Left lung (tissue), 4 donors: ENCODE measurements at regions not wholly inside any gene's neighbourhood (a gene's known extent, or its start where the extent isn't known, plus 50 kb on each side); places are given as distances from the start of the nearest gene placed in this dataset.

ENCODE experiments used
- ATAC-seq: fragments of 200-7000 bp; cut with Tn5 transposase; one replicate; pipeline ENCODE4 v1.9.1; 2020; ENCODE audit warnings: moderate library complexity
- DNase-seq, 4 donors: peaks; one replicate each; pipeline ENCODE4 v3.0.0-alpha.2; 2013 to 2020
- H3K27ac ChIP-seq, 2 donors: fragments of 200-600 bp; sonication (generic) in 1 of 2; one replicate each; pipeline versions ENCODE4 v1.5.0 to v1.8.0; 2020 to 2021
- H3K27me3 ChIP-seq, 2 donors: fragments of 200-600 bp; sonication (generic) in 1 of 2; one replicate each; pipeline versions ENCODE4 v1.5.0 to v1.8.0; 2020 to 2021
- H3K36me3 ChIP-seq, 2 donors: fragments of 200-600 bp; sonication (generic) in 1 of 2; one replicate each; pipeline versions ENCODE4 v1.5.0 to v1.8.0; 2020 to 2021
- H3K4me1 ChIP-seq, 2 donors: fragments of 200-600 bp; one replicate each; pipeline ENCODE4 v1.8.0; 2021
- H3K4me3 ChIP-seq, 2 donors: fragments of 200-600 bp; sonication (generic) in 1 of 2; one replicate each; pipeline versions ENCODE4 v1.5.0 to v1.8.0; 2020 to 2021; ENCODE audit warnings: mild to moderate bottlenecking in 1 of 2
- H3K9me3 ChIP-seq, 2 donors: fragments of 200-600 bp; sonication (generic) in 1 of 2; one replicate each; pipeline versions ENCODE4 v1.5.0 to v1.8.0; 2020 to 2021
- CTCF ChIP-seq, 2 donors: fragments of 200-600 bp; sonication (generic) in 1 of 2; IDR thresholded peaks; one replicate each; pipeline versions ENCODE4 v1.5.0 to v1.8.0; 2021; ENCODE audit warnings: antibody characterized with exemption in 2 of 2
- intact Hi-C, 2 donors: fragments of 100-400 bp; cut with DNase I; formaldehyde crosslinking; loops; one replicate each; pipeline versions ENCODE4 v1.11.2 to v1.14.2; 2022
- donor health status: DM: no; HTN: yes; CAD: no.
- donor health status: DM: no; HTN: no; CAD: no.

- peak; percentile 33 for ATAC-seq
- peaks cover 0 to 11% of the 10 kb centered on the region in 2 donors for H3K4me1 ChIP-seq
- intact Hi-C loops: no loop called here
Observed at GRCh38 chr15:49706805-49707204, 86.0 kb downstream of the DTWD1 start.

GRCh38 chr15:49707598-49707997, 86.8 kb downstream of the DTWD1 start:
- Histone ChIP-seq H3K4me1 (peaks cover 0 to 14% of the 10 kb centered on the region in 2 donors), H3K27me3 (no peaks in the 10 kb centered on the region), H3K9me3 (peaks cover 0 to 21% of the 10 kb centered on the region in 2 donors), H3K4me3 (no peak overlapping the region), H3K27ac (peak overlapping the region in 1 of 2 donors; percentile 61), H3K36me3 (no peaks in the 10 kb centered on the region)
- no peak for DNase-seq
- no peak for TF ChIP-seq CTCF (IDR thresholded peaks at IDR 0.05)
- ATAC-seq: no peak
- intact Hi-C loops: no loop called here

More at GRCh38 chr15:49706805-49707204, 86.0 kb downstream of the DTWD1 start:
- Histone ChIP-seq H3K36me3 (no peaks in the 10 kb centered on the region), H3K4me3 (no peak overlapping the region), H3K9me3 (peaks cover 0 to 20% of the 10 kb centered on the region in 2 donors), H3K27me3 (no peaks in the 10 kb centered on the region), H3K27ac (peak overlapping the region in 1 of 2 donors; percentile 61)
- no peak for DNase-seq
- TF ChIP-seq CTCF (IDR thresholded peaks at IDR 0.05): no peak

- intact Hi-C loops: no loop called here
Observed at GRCh38 chr15:49709646-49710214, 88.9 kb downstream of the DTWD1 start.

GRCh38 chr15:49712162-49712561, 91.3 kb downstream of the DTWD1 start:
- Histone ChIP-seq H3K27ac (no peak overlapping the region), H3K27me3 (no peaks in the 10 kb centered on the region), H3K4me1 (peaks cover 0 to 36% of the 10 kb centered on the region in 2 donors), H3K4me3 (no peak overlapping the region), H3K36me3 (no peaks in the 10 kb centered on the region), H3K9me3 (peaks cover 0 to 21% of the 10 kb centered on the region in 2 donors)
- ATAC-seq (no peak), DNase-seq (no peak)
- intact Hi-C loops: no loop called here
- no peak for TF ChIP-seq CTCF (IDR thresholded peaks at IDR 0.05)

More at GRCh38 chr15:49709646-49710214, 88.9 kb downstream of the DTWD1 start:
- no peaks in the 10 kb centered on the region for H3K27me3 ChIP-seq
- DNase-seq: no peak
- peak overlapping the region in 1 of 2 donors; percentile 37 for H3K27ac ChIP-seq
- no peak for ATAC-seq
- H3K9me3 ChIP-seq: peaks cover 0 to 21% of the 10 kb centered on the region in 2 donors
- H3K4me1 ChIP-seq: peaks cover 0 to 31% of the 10 kb centered on the region in 2 donors
- H3K4me3 ChIP-seq: no peak overlapping the region
- TF ChIP-seq CTCF (IDR thresholded peaks at IDR 0.05): no peak
- no peaks in the 10 kb centered on the region for H3K36me3 ChIP-seq

GRCh38 chr15:49712846-49713450, 92.1 kb downstream of the DTWD1 start:
- DNase-seq (no peak), ATAC-seq (no peak)
- Histone ChIP-seq H3K27ac (peak overlapping the region in 1 of 2 donors; percentile 60), H3K4me1 (peaks cover 0 to 37% of the 10 kb centered on the region in 2 donors), H3K27me3 (no peaks in the 10 kb centered on the region), H3K36me3 (no peaks in the 10 kb centered on the region), H3K4me3 (no peak overlapping the region), H3K9me3 (peaks cover 0 to 21% of the 10 kb centered on the region in 2 donors)
- TF ChIP-seq CTCF (IDR thresholded peaks at IDR 0.05): no peak
- intact Hi-C loops: no loop called here
